Ramos (cell line): ENCODE measurements at regions not wholly inside any gene's neighbourhood (a gene's known extent, or its start where the extent isn't known, plus 50 kb on each side); places are given as distances from the start of the nearest gene placed in this dataset.

Source experiments
- in situ Hi-C: fragments of 300-500 bp; cut with MboI; formaldehyde crosslinking; loops from one replicate; pipeline ENCODE4 v1.14.3; 2022; ENCODE audit warnings: low sequenced_read_pairs; ENCODE audit not compliant: unreplicated experiment

GRCh38 chrX:121949041-121949760, 901.8 kb downstream of the GLUD2 start:
- in situ Hi-C loops = no loop called here

GRCh38 chrX:121958886-121959285, 911.5 kb downstream of the GLUD2 start:
- in situ Hi-C loops = no loop called here

GRCh38 chrX:121975671-121976070, 928.3 kb downstream of the GLUD2 start:
- in situ Hi-C loops = no loop called here

- in situ Hi-C loops = no loop called here
These were observed 939.8 kb downstream of the GLUD2 start for GRCh38 chrX:121987163-121987562.

GRCh38 chrX:121987835-121988234, 940.4 kb downstream of the GLUD2 start:
- in situ Hi-C loops = no loop called here

- in situ Hi-C loops = no loop called here
These were observed 956.7 kb downstream of the GLUD2 start for GRCh38 chrX:122004127-122004526.

- in situ Hi-C loops = no loop called here
These were observed 979.3 kb downstream of the GLUD2 start for GRCh38 chrX:122026665-122027064.

GRCh38 chrX:122046226-122046625, 998.8 kb downstream of the GLUD2 start:
- in situ Hi-C loops = no loop called here

GRCh38 chrX:122046815-122047214, 999.4 kb downstream of the GLUD2 start:
- in situ Hi-C loops = no loop called here

- in situ Hi-C loops = no loop called here
These were observed 999.9 kb downstream of the GLUD2 start for GRCh38 chrX:122047261-122047660.

GRCh38 chrX:122055460-122055859, 1008.0 kb downstream of the GLUD2 start:
- in situ Hi-C loops = no loop called here

GRCh38 chrX:122055979-122056715, 1008.7 kb downstream of the GLUD2 start:
- in situ Hi-C loops = no loop called here

GRCh38 chrX:122076241-122076640, 1028.8 kb downstream of the GLUD2 start:
- in situ Hi-C loops = no loop called here

GRCh38 chrX:122078079-122078478, 1030.7 kb downstream of the GLUD2 start:
- in situ Hi-C loops = no loop called here

GRCh38 chrX:122087341-122087740, 1039.9 kb downstream of the GLUD2 start:
- in situ Hi-C loops = no loop called here

GRCh38 chrX:122091571-122091970, 1044.2 kb downstream of the GLUD2 start:
- in situ Hi-C loops = no loop called here

- in situ Hi-C loops = no loop called here
These were observed 1045.0 kb downstream of the GLUD2 start for GRCh38 chrX:122092360-122092759.

- in situ Hi-C loops = no loop called here
These were observed 1045.6 kb downstream of the GLUD2 start for GRCh38 chrX:122092978-122093377.

- in situ Hi-C loops = no loop called here
These were observed 1047.2 kb downstream of the GLUD2 start for GRCh38 chrX:122094611-122095010.

GRCh38 chrX:122113376-122113775, 1066.0 kb downstream of the GLUD2 start:
- in situ Hi-C loops = no loop called here

GRCh38 chrX:122113896-122114295, 1066.5 kb downstream of the GLUD2 start:
- in situ Hi-C loops = no loop called here

GRCh38 chrX:122115604-122116003, 1068.2 kb downstream of the GLUD2 start:
- in situ Hi-C loops = no loop called here
